ENCODE measurements at regions not wholly inside any gene's neighbourhood (a gene's known extent, or its start where the extent isn't known, plus 50 kb on each side); places are given as distances from the start of the nearest gene placed in this dataset.

- BruUV-seq (replicated peaks), result no TSS peak
- intact Hi-C loops (cut with micrococcal nuclease; ENCODE audit: unreplicated experiment), result no loop called here
- ChIA-PET POLR2A (ENCODE audit: low non-redundant PET) (no interaction called here), CTCF (no interaction called here)
- TF ChIP-seq, protein P1, sequence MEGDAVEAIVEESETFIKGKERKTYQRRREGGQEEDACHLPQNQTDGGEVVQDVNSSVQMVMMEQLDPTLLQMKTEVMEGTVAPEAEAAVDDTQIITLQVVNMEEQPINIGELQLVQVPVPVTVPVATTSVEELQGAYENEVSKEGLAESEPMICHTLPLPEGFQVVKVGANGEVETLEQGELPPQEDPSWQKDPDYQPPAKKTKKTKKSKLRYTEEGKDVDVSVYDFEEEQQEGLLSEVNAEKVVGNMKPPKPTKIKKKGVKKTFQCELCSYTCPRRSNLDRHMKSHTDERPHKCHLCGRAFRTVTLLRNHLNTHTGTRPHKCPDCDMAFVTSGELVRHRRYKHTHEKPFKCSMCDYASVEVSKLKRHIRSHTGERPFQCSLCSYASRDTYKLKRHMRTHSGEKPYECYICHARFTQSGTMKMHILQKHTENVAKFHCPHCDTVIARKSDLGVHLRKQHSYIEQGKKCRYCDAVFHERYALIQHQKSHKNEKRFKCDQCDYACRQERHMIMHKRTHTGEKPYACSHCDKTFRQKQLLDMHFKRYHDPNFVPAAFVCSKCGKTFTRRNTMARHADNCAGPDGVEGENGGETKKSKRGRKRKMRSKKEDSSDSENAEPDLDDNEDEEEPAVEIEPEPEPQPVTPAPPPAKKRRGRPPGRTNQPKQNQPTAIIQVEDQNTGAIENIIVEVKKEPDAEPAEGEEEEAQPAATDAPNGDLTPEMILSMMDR (conservative IDR thresholded peaks at IDR 0.05; ENCODE audit: low read depth, low read length), result no peak
- TF ChIP-seq EZH2 (IDR thresholded peaks at IDR 0.05; ENCODE audit: borderline replicate concordance, low read depth, low read length, poor library complexity, severe bottlenecking), result no peak
- no peaks in the 10 kb centered on the region for H3K27me3 ChIP-seq (replicated peaks; ENCODE audit: insufficient read depth, low read depth, low read length, poor library complexity)
- DNase-seq (ENCODE audit: low spot score), result no peak
- H3K4me3 ChIP-seq (ENCODE audit: low read depth, low read length, poor library complexity, severe bottlenecking), result no peak overlapping the region
- H3K9me3 ChIP-seq (ENCODE audit: low read depth, low read length, poor library complexity, severe bottlenecking), result no peaks in the 10 kb centered on the region
- H3K4me1 ChIP-seq (ENCODE audit: insufficient read depth, low read length, poor library complexity, severe bottlenecking), result peaks cover 10% of the 10 kb centered on the region
- no peaks in the 10 kb centered on the region for H3K36me3 ChIP-seq (ENCODE audit: insufficient read depth, low read length, poor library complexity, severe bottlenecking)
- no peak overlapping the region for H3K27ac ChIP-seq (ENCODE audit: low read depth, low read length, poor library complexity, severe bottlenecking)
Observed at GRCh38 chr22:27138471-27138870, 481.1 kb downstream of the MIAT start.

GRCh38 chr22:27139935-27140511 lies 482.6 kb downstream of the MIAT start:
- Histone ChIP-seq H3K27ac (ENCODE audit: low read depth, low read length, poor library complexity, severe bottlenecking) (no peak overlapping the region), H3K9me3 (ENCODE audit: low read depth, low read length, poor library complexity, severe bottlenecking) (no peaks in the 10 kb centered on the region), H3K4me1 (ENCODE audit: insufficient read depth, low read length, poor library complexity, severe bottlenecking) (peaks cover 3% of the 10 kb centered on the region), H3K4me3 (ENCODE audit: low read depth, low read length, poor library complexity, severe bottlenecking) (no peak overlapping the region), H3K27me3 (replicated peaks; ENCODE audit: insufficient read depth, low read depth, low read length, poor library complexity) (no peaks in the 10 kb centered on the region), H3K36me3 (ENCODE audit: insufficient read depth, low read length, poor library complexity, severe bottlenecking) (no peaks in the 10 kb centered on the region)
- BruUV-seq (replicated peaks), result no TSS peak
- CTCF ChIA-PET, result no interaction called here
- TF ChIP-seq EZH2 (IDR thresholded peaks at IDR 0.05; ENCODE audit: borderline replicate concordance, low read depth, low read length, poor library complexity, severe bottlenecking), result no peak
- TF ChIP-seq, protein P1 (conservative IDR thresholded peaks at IDR 0.05; ENCODE audit: low read depth, low read length), result no peak
- POLR2A ChIA-PET (ENCODE audit: low non-redundant PET), result no interaction called here
- DNase-seq (ENCODE audit: low spot score), result no peak
- intact Hi-C loops (cut with micrococcal nuclease; ENCODE audit: unreplicated experiment), result no loop called here

GRCh38 chr22:27142286-27142685 lies 484.9 kb downstream of the MIAT start:
- BruUV-seq (replicated peaks), result no TSS peak
- H3K36me3 ChIP-seq (ENCODE audit: insufficient read depth, low read length, poor library complexity, severe bottlenecking), result no peaks in the 10 kb centered on the region
- TF ChIP-seq, protein P1 (conservative IDR thresholded peaks at IDR 0.05; ENCODE audit: low read depth, low read length), result no peak
- TF ChIP-seq EZH2 (IDR thresholded peaks at IDR 0.05; ENCODE audit: borderline replicate concordance, low read depth, low read length, poor library complexity, severe bottlenecking), result no peak

More at GRCh38 chr22:27142286-27142685, 484.9 kb downstream of the MIAT start:
- Histone ChIP-seq H3K4me1 (ENCODE audit: insufficient read depth, low read length, poor library complexity, severe bottlenecking) (no peaks in the 10 kb centered on the region), H3K4me3 (ENCODE audit: low read depth, low read length, poor library complexity, severe bottlenecking) (no peak overlapping the region), H3K27ac (ENCODE audit: low read depth, low read length, poor library complexity, severe bottlenecking) (no peak overlapping the region), H3K9me3 (ENCODE audit: low read depth, low read length, poor library complexity, severe bottlenecking) (no peaks in the 10 kb centered on the region), H3K27me3 (replicated peaks; ENCODE audit: insufficient read depth, low read depth, low read length, poor library complexity) (no peaks in the 10 kb centered on the region)
- CTCF ChIA-PET, result no interaction called here
- POLR2A ChIA-PET (ENCODE audit: low non-redundant PET), result no interaction called here
- intact Hi-C loops (cut with micrococcal nuclease; ENCODE audit: unreplicated experiment), result no loop called here
- no peak for DNase-seq (ENCODE audit: low spot score)

All from A673 (cell line).